ENCODE measurements at regions not wholly inside any gene's neighbourhood (a gene's known extent, or its start where the extent isn't known, plus 50 kb on each side); places are given as distances from the start of the nearest gene placed in this dataset.

GRCh38 chr1:182196897-182197870, 135.7 kb upstream of the ZNF648 start:
- no peak for TF ChIP-seq CTCF (IDR thresholded peaks at IDR 0.05)
- peak in 1 of 3 donors; percentile 40 for TF ChIP-seq POLR2AphosphoS5 (IDR thresholded peaks at IDR 0.05)
- no peak for TF ChIP-seq POLR2A (IDR thresholded peaks at IDR 0.05)
- TF ChIP-seq EP300 (IDR thresholded peaks at IDR 0.05; ENCODE audit: low read depth) = no peak
- Histone ChIP-seq H3K27ac (peak overlapping the region; percentile 37 to 61 (median 52)), H3K4me1 (peaks cover 0 to under 1% (median 0%) of the 10 kb centered on the region in 4 donors), H3K4me3 (no peak overlapping the region), H3K9me3 (no peaks in the 10 kb centered on the region), H3K27me3 (no peaks in the 10 kb centered on the region), H3K36me3 (no peaks in the 10 kb centered on the region)
- peak; percentile 19 for DNase-seq
- intact Hi-C loops (cut with DNase I; ENCODE audit: low total_unique reads) (no loop called here), in situ Hi-C loops (cut with MboI; ENCODE audit: low pct_ligation_motif_present in 1 of 4, low pct_unique_long_range_greater_than_20kb in 1 of 4, low sequenced_read_pairs in 3 of 4) (loop anchor here in 1 of 4 donors (5.0 kb wide), 1 partner anchor 50 kb away; no protein-coding TSS in a partner anchor)
- WGBS, 2 donors (ENCODE audit: low coverage in 1 of 2) = 38 to 64% methylated on average over 5 to 7 of the region's 7 CpGs

- Histone ChIP-seq H3K9me3 (no peaks in the 10 kb centered on the region), H3K27me3 (no peaks in the 10 kb centered on the region), H3K27ac (no peak overlapping the region), H3K36me3 (no peaks in the 10 kb centered on the region), H3K4me1 (peaks cover 0 to 8% (median 0%) of the 10 kb centered on the region in 4 donors), H3K4me3 (no peak overlapping the region)
- intact Hi-C loops (cut with DNase I; ENCODE audit: low total_unique reads) = no loop called here
- TF ChIP-seq POLR2A (IDR thresholded peaks at IDR 0.05) = no peak
- no peak for DNase-seq
- in situ Hi-C loops (cut with MboI; ENCODE audit: low pct_ligation_motif_present in 1 of 4, low pct_unique_long_range_greater_than_20kb in 1 of 4, low sequenced_read_pairs in 3 of 4) = loop anchor here in 1 of 4 donors (5.0 kb wide), 1 partner anchor 48 kb away; no protein-coding TSS in a partner anchor
- WGBS, 2 donors (ENCODE audit: low coverage in 1 of 2) = 75 to 91% methylated on average over 1 of the region's 1 CpG
Measured at GRCh38 chr1:182195733-182196132, 134.2 kb upstream of the ZNF648 start.

GRCh38 chr1:182193908-182194550, 132.5 kb upstream of the ZNF648 start:
- no peak for DNase-seq
- Histone ChIP-seq H3K9me3 (no peaks in the 10 kb centered on the region), H3K4me3 (no peak overlapping the region), H3K27ac (no peak overlapping the region), H3K27me3 (no peaks in the 10 kb centered on the region), H3K4me1 (peaks cover 0 to 8% (median 0%) of the 10 kb centered on the region in 4 donors), H3K36me3 (no peaks in the 10 kb centered on the region)
- TF ChIP-seq POLR2A (IDR thresholded peaks at IDR 0.05) (no peak), POLR2AphosphoS5 (IDR thresholded peaks at IDR 0.05) (peak in 2 of 3 donors; percentile 49 to 76)
- 75% methylated on average over 4 of the region's 4 CpGs; no CpG with 5 or more reads in 1 of the 2 donors for WGBS, 2 donors (ENCODE audit: low coverage in 1 of 2)
- in situ Hi-C loops (cut with MboI; ENCODE audit: low pct_ligation_motif_present in 1 of 4, low pct_unique_long_range_greater_than_20kb in 1 of 4, low sequenced_read_pairs in 3 of 4) (no loop called here), intact Hi-C loops (cut with DNase I; ENCODE audit: low total_unique reads) (no loop called here)

GRCh38 chr1:182192966-182193365, 131.5 kb upstream of the ZNF648 start:
- Histone ChIP-seq H3K36me3 (no peaks in the 10 kb centered on the region), H3K27me3 (no peaks in the 10 kb centered on the region), H3K27ac (no peak overlapping the region), H3K4me1 (peaks cover 0 to 8% (median 0%) of the 10 kb centered on the region in 4 donors), H3K4me3 (no peak overlapping the region), H3K9me3 (no peaks in the 10 kb centered on the region)
- TF ChIP-seq CTCF (IDR thresholded peaks at IDR 0.05) (no peak), POLR2A (IDR thresholded peaks at IDR 0.05) (no peak), EP300 (IDR thresholded peaks at IDR 0.05; ENCODE audit: low read depth) (no peak), POLR2AphosphoS5 (IDR thresholded peaks at IDR 0.05) (no peak)
- intact Hi-C loops (cut with DNase I; ENCODE audit: low total_unique reads) = no loop called here
- in situ Hi-C loops (cut with MboI; ENCODE audit: low pct_ligation_motif_present in 1 of 4, low pct_unique_long_range_greater_than_20kb in 1 of 4, low sequenced_read_pairs in 3 of 4) = no loop called here
- 92 to 93% methylated on average over 2 to 4 of the region's 4 CpGs for WGBS, 2 donors (ENCODE audit: low coverage in 1 of 2)
- no peak for DNase-seq

GRCh38 chr1:182192215-182192614, 130.7 kb upstream of the ZNF648 start:
- H3K27me3 ChIP-seq = no peaks in the 10 kb centered on the region
- H3K36me3 ChIP-seq = no peaks in the 10 kb centered on the region
- intact Hi-C loops (cut with DNase I; ENCODE audit: low total_unique reads) (no loop called here), in situ Hi-C loops (cut with MboI; ENCODE audit: low pct_ligation_motif_present in 1 of 4, low pct_unique_long_range_greater_than_20kb in 1 of 4, low sequenced_read_pairs in 3 of 4) (no loop called here)
- TF ChIP-seq POLR2A (IDR thresholded peaks at IDR 0.05) = no peak
- no peak for TF ChIP-seq EP300 (IDR thresholded peaks at IDR 0.05; ENCODE audit: low read depth)
- TF ChIP-seq POLR2AphosphoS5 (IDR thresholded peaks at IDR 0.05) = no peak
- no peak for TF ChIP-seq CTCF (IDR thresholded peaks at IDR 0.05)
- H3K27ac ChIP-seq = no peak overlapping the region
- no peak for DNase-seq
- H3K4me1 ChIP-seq = peaks cover 0 to 8% (median 0%) of the 10 kb centered on the region in 4 donors
- H3K9me3 ChIP-seq = no peaks in the 10 kb centered on the region
- H3K4me3 ChIP-seq = no peak overlapping the region
- 73 to 81% methylated on average over 2 to 3 of the region's 3 CpGs for WGBS, 2 donors (ENCODE audit: low coverage in 1 of 2)
